GM18870 (cell line): ENCODE measurements at regions not wholly inside any gene's neighbourhood (a gene's known extent, or its start where the extent isn't known, plus 50 kb on each side); places are given as distances from the start of the nearest gene placed in this dataset.

ENCODE experiments used
- ATAC-seq: cut with Tn5 transposase; IDR thresholded peaks from one replicate; pipeline ENCODE4 v1.9.1; 2021; ENCODE audit warnings: moderate library complexity; ENCODE audit not compliant: unreplicated experiment

GRCh38 chr11:134755535-134755934 is 343.5 kb upstream of the B3GAT1 start:
- ATAC-seq: no peak

GRCh38 chr11:134754521-134755198 is 342.6 kb upstream of the B3GAT1 start:
- ATAC-seq: no peak

GRCh38 chr11:134753771-134754520 is 341.9 kb upstream of the B3GAT1 start:
- ATAC-seq: no peak

GRCh38 chr11:134752964-134753770 is 341.1 kb upstream of the B3GAT1 start:
- no peak for ATAC-seq

- ATAC-seq: no peak
Observed at GRCh38 chr11:134752526-134752925, 340.5 kb upstream of the B3GAT1 start.

- ATAC-seq: no peak
Observed at GRCh38 chr11:134751766-134752165, 339.7 kb upstream of the B3GAT1 start.

- ATAC-seq: no peak
Observed at GRCh38 chr11:134751031-134751585, 339.1 kb upstream of the B3GAT1 start.

- ATAC-seq: no peak
Observed at GRCh38 chr11:134750619-134751018, 338.6 kb upstream of the B3GAT1 start.

GRCh38 chr11:134749040-134749839 is 337.2 kb upstream of the B3GAT1 start:
- ATAC-seq: no peak

GRCh38 chr11:134746609-134747008 is 334.6 kb upstream of the B3GAT1 start:
- no peak for ATAC-seq

- no peak for ATAC-seq
Observed at GRCh38 chr11:134745456-134745855, 333.4 kb upstream of the B3GAT1 start.

- no peak for ATAC-seq
Observed at GRCh38 chr11:134743820-134744195, 331.8 kb upstream of the B3GAT1 start.

GRCh38 chr11:134742956-134743819 is 331.1 kb upstream of the B3GAT1 start:
- no peak for ATAC-seq

- no peak for ATAC-seq
Observed at GRCh38 chr11:134742224-134742612, 330.2 kb upstream of the B3GAT1 start.

GRCh38 chr11:134741453-134742223 is 329.6 kb upstream of the B3GAT1 start:
- no peak for ATAC-seq

- ATAC-seq: no peak
Observed at GRCh38 chr11:134740590-134741261, 328.7 kb upstream of the B3GAT1 start.

- no peak for ATAC-seq
Observed at GRCh38 chr11:134739136-134739535, 327.1 kb upstream of the B3GAT1 start.

- no peak for ATAC-seq
Observed at GRCh38 chr11:134738581-134738980, 326.5 kb upstream of the B3GAT1 start.
